Ovary (tissue), 3 donors: ENCODE measurements at regions not wholly inside any gene's neighbourhood (a gene's known extent, or its start where the extent isn't known, plus 50 kb on each side); places are given as distances from the start of the nearest gene placed in this dataset.

ENCODE experiments used
- CTCF ChIP-seq, 3 donors: fragments of 450-650 bp in 2 of 3; fragments of 200-600 bp in 1 of 3; IDR thresholded peaks; one replicate each; pipeline versions ENCODE4 v1.5.1 to v1.8.0; 2016 to 2022; ENCODE audit warnings: antibody characterized with exemption in 3 of 3, mild to moderate bottlenecking in 1 of 3
- POLR2A ChIP-seq: fragments of 450-650 bp; IDR thresholded peaks from one replicate; pipeline ENCODE4 v1.6.1; 2017; ENCODE audit warnings: antibody characterized with exemption, mild to moderate bottlenecking, moderate library complexity
- donor health status: DM: no; HTN: no; CAD: no.

GRCh38 chr14:100438271-100438670 is 115.1 kb downstream of the SLC25A47 start:
- TF ChIP-seq CTCF (IDR thresholded peaks at IDR 0.05): no peak
- TF ChIP-seq POLR2A: no peak
